Activated naive CD4-positive, alpha-beta T cell treated with anti-CD3 and anti-CD28 coated beads, Interleukin-2, amount 50 U/mL, for 24 hours (primary cell): ENCODE measurements at regions not wholly inside any gene's neighbourhood (a gene's known extent, or its start where the extent isn't known, plus 50 kb on each side); places are given as distances from the start of the nearest gene placed in this dataset.

ENCODE experiments used
- H3K27ac Mint-ChIP-seq: one replicate; pipeline ENCODE4 v1.8.0; 2021; ENCODE audit warnings: mild to moderate bottlenecking, mixed read lengths
- H3K27me3 Mint-ChIP-seq: one replicate; pipeline ENCODE4 v1.8.0; 2021; ENCODE audit warnings: mixed read lengths
- H3K36me3 Mint-ChIP-seq: one replicate; pipeline ENCODE4 v1.8.0; 2021; ENCODE audit warnings: mixed read lengths
- H3K4me1 Mint-ChIP-seq: one replicate; pipeline ENCODE4 v1.8.0; 2021; ENCODE audit warnings: mixed read lengths
- H3K4me3 Mint-ChIP-seq: one replicate; pipeline ENCODE4 v1.8.0; 2021; ENCODE audit warnings: mild to moderate bottlenecking, mixed read lengths
- H3K9me3 Mint-ChIP-seq: one replicate; pipeline ENCODE4 v1.8.0; 2021; ENCODE audit warnings: mixed read lengths

- Mint-ChIP-seq H3K36me3 (no peaks in the 10 kb centered on the region), H3K4me3 (no peak overlapping the region), H3K27me3 (no peaks in the 10 kb centered on the region), H3K27ac (no peak overlapping the region), H3K4me1 (no peaks in the 10 kb centered on the region), H3K9me3 (no peaks in the 10 kb centered on the region)
Observed at GRCh38 chr6:139475241-139475640, 100.8 kb upstream of the CITED2 start.

GRCh38 chr6:139474145-139475108 lies 100.0 kb upstream of the CITED2 start:
- Mint-ChIP-seq H3K36me3 (no peaks in the 10 kb centered on the region), H3K27ac (no peak overlapping the region), H3K4me3 (no peak overlapping the region)

GRCh38 chr6:139473731-139474130 lies 99.3 kb upstream of the CITED2 start:
- Mint-ChIP-seq H3K9me3 (no peaks in the 10 kb centered on the region), H3K4me3 (no peak overlapping the region), H3K36me3 (no peaks in the 10 kb centered on the region), H3K27me3 (no peaks in the 10 kb centered on the region), H3K4me1 (no peaks in the 10 kb centered on the region), H3K27ac (no peak overlapping the region)

More at GRCh38 chr6:139474145-139475108, 100.0 kb upstream of the CITED2 start:
- Mint-ChIP-seq H3K4me1 (no peaks in the 10 kb centered on the region), H3K9me3 (no peaks in the 10 kb centered on the region), H3K27me3 (no peaks in the 10 kb centered on the region)

GRCh38 chr6:139473231-139473701 lies 98.8 kb upstream of the CITED2 start:
- Mint-ChIP-seq H3K9me3 (no peaks in the 10 kb centered on the region), H3K4me1 (no peaks in the 10 kb centered on the region), H3K36me3 (no peaks in the 10 kb centered on the region), H3K27ac (no peak overlapping the region), H3K27me3 (no peaks in the 10 kb centered on the region), H3K4me3 (no peak overlapping the region)

GRCh38 chr6:139472351-139473015 lies 98.0 kb upstream of the CITED2 start:
- Mint-ChIP-seq H3K4me3 (no peak overlapping the region), H3K4me1 (no peaks in the 10 kb centered on the region), H3K27me3 (no peaks in the 10 kb centered on the region), H3K27ac (no peak overlapping the region), H3K9me3 (no peaks in the 10 kb centered on the region), H3K36me3 (no peaks in the 10 kb centered on the region)

- Mint-ChIP-seq H3K36me3 (no peaks in the 10 kb centered on the region), H3K27ac (no peak overlapping the region)
Observed at GRCh38 chr6:139470997-139471396, 96.5 kb upstream of the CITED2 start.

GRCh38 chr6:139468178-139468819 lies 93.9 kb upstream of the CITED2 start:
- H3K27ac Mint-ChIP-seq: no peak overlapping the region
- H3K4me3 Mint-ChIP-seq: no peak overlapping the region
- H3K9me3 Mint-ChIP-seq: no peaks in the 10 kb centered on the region
- H3K36me3 Mint-ChIP-seq: no peaks in the 10 kb centered on the region
- no peaks in the 10 kb centered on the region for H3K4me1 Mint-ChIP-seq
- no peaks in the 10 kb centered on the region for H3K27me3 Mint-ChIP-seq

More at GRCh38 chr6:139470997-139471396, 96.5 kb upstream of the CITED2 start:
- Mint-ChIP-seq H3K9me3 (no peaks in the 10 kb centered on the region), H3K4me3 (no peak overlapping the region), H3K27me3 (no peaks in the 10 kb centered on the region), H3K4me1 (no peaks in the 10 kb centered on the region)

- no peaks in the 10 kb centered on the region for H3K36me3 Mint-ChIP-seq
- H3K9me3 Mint-ChIP-seq: no peaks in the 10 kb centered on the region
- H3K27ac Mint-ChIP-seq: no peak overlapping the region
- no peaks in the 10 kb centered on the region for H3K4me1 Mint-ChIP-seq
- H3K27me3 Mint-ChIP-seq: no peaks in the 10 kb centered on the region
- no peak overlapping the region for H3K4me3 Mint-ChIP-seq
Observed at GRCh38 chr6:139457476-139457875, 83.0 kb upstream of the CITED2 start.

GRCh38 chr6:139452148-139452876 lies 77.9 kb upstream of the CITED2 start:
- H3K9me3 Mint-ChIP-seq: no peaks in the 10 kb centered on the region

GRCh38 chr6:139449611-139450000 lies 75.2 kb upstream of the CITED2 start:
- no peaks in the 10 kb centered on the region for H3K4me1 Mint-ChIP-seq
- no peaks in the 10 kb centered on the region for H3K36me3 Mint-ChIP-seq
- no peaks in the 10 kb centered on the region for H3K9me3 Mint-ChIP-seq
- no peak overlapping the region for H3K4me3 Mint-ChIP-seq
- peaks cover 1% of the 10 kb centered on the region for H3K27me3 Mint-ChIP-seq
- H3K27ac Mint-ChIP-seq: no peak overlapping the region

More at GRCh38 chr6:139452148-139452876, 77.9 kb upstream of the CITED2 start:
- H3K27me3 Mint-ChIP-seq: peaks cover 1% of the 10 kb centered on the region
- no peaks in the 10 kb centered on the region for H3K4me1 Mint-ChIP-seq
- H3K4me3 Mint-ChIP-seq: no peak overlapping the region
- no peak overlapping the region for H3K27ac Mint-ChIP-seq
- no peaks in the 10 kb centered on the region for H3K36me3 Mint-ChIP-seq

- peaks cover 1% of the 10 kb centered on the region for H3K27me3 Mint-ChIP-seq
- no peak overlapping the region for H3K4me3 Mint-ChIP-seq
- no peaks in the 10 kb centered on the region for H3K9me3 Mint-ChIP-seq
- no peaks in the 10 kb centered on the region for H3K4me1 Mint-ChIP-seq
- no peaks in the 10 kb centered on the region for H3K36me3 Mint-ChIP-seq
- H3K27ac Mint-ChIP-seq: no peak overlapping the region
Observed at GRCh38 chr6:139448998-139449610, 74.7 kb upstream of the CITED2 start.

GRCh38 chr6:139448051-139448649 lies 73.7 kb upstream of the CITED2 start:
- H3K36me3 Mint-ChIP-seq: no peaks in the 10 kb centered on the region
- H3K4me3 Mint-ChIP-seq: no peak overlapping the region
- H3K27ac Mint-ChIP-seq: no peak overlapping the region
- H3K27me3 Mint-ChIP-seq: peaks cover 1% of the 10 kb centered on the region
- no peaks in the 10 kb centered on the region for H3K9me3 Mint-ChIP-seq
- no peaks in the 10 kb centered on the region for H3K4me1 Mint-ChIP-seq

- Mint-ChIP-seq H3K36me3 (no peaks in the 10 kb centered on the region), H3K4me1 (no peaks in the 10 kb centered on the region), H3K9me3 (no peaks in the 10 kb centered on the region), H3K4me3 (no peak overlapping the region), H3K27ac (no peak overlapping the region), H3K27me3 (peaks cover 1% of the 10 kb centered on the region)
Observed at GRCh38 chr6:139447656-139447975, 73.2 kb upstream of the CITED2 start.

GRCh38 chr6:139446768-139447655 lies 72.6 kb upstream of the CITED2 start:
- H3K27ac Mint-ChIP-seq: no peak overlapping the region
- H3K36me3 Mint-ChIP-seq: no peaks in the 10 kb centered on the region
- H3K4me3 Mint-ChIP-seq: no peak overlapping the region
- H3K27me3 Mint-ChIP-seq: peaks cover 1% of the 10 kb centered on the region
- H3K9me3 Mint-ChIP-seq: no peaks in the 10 kb centered on the region
- no peaks in the 10 kb centered on the region for H3K4me1 Mint-ChIP-seq
